ENCODE measurements at regions not wholly inside any gene's neighbourhood (a gene's known extent, or its start where the extent isn't known, plus 50 kb on each side); places are given as distances from the start of the nearest gene placed in this dataset.

- TF ChIP-seq CTCF (conservative IDR thresholded peaks at IDR 0.05) (no peak), ZFX (IDR thresholded peaks at IDR 0.05) (no peak)
Observed at GRCh38 chr18:42475157-42475556, 520.1 kb downstream of the PIK3C3 start.

Data from C4-2B (cell line).